LNCaP clone FGC (cell line): ENCODE measurements at regions not wholly inside any gene's neighbourhood (a gene's known extent, or its start where the extent isn't known, plus 50 kb on each side); places are given as distances from the start of the nearest gene placed in this dataset.

Source experiments
- DNase-seq: peaks from one replicate; pipeline ENCODE4 v3.0.0-alpha.2; 2011; ENCODE audit warnings: low read depth
- H3K4me3 ChIP-seq: 2 replicates; pipeline ENCODE4 v1.5.1; 2011; ENCODE audit warnings: mild to moderate bottlenecking, low read depth, low read length, control low read depth
- CTCF ChIP-seq: IDR thresholded peaks from 2 replicates; pipeline ENCODE4 v1.5.1; 2012; ENCODE audit warnings: mild to moderate bottlenecking; ENCODE audit not compliant: control insufficient read depth, insufficient read depth; ENCODE audit errors: extremely low read depth

- no peak for TF ChIP-seq CTCF
- H3K4me3 ChIP-seq, result no peak overlapping the region
Measured at GRCh38 chrX:116010939-116011338, 159.6 kb upstream of the AGTR2 start.

GRCh38 chrX:116031331-116031730 lies 139.2 kb upstream of the AGTR2 start:
- no peak overlapping the region for H3K4me3 ChIP-seq
- TF ChIP-seq CTCF, result no peak
- DNase-seq, result no peak

More at GRCh38 chrX:116010939-116011338, 159.6 kb upstream of the AGTR2 start:
- no peak for DNase-seq
